NCI-H187 treated with DMSO at 0.1 percent for 48 hours (cell line): ENCODE measurements at regions not wholly inside any gene's neighbourhood (a gene's known extent, or its start where the extent isn't known, plus 50 kb on each side); places are given as distances from the start of the nearest gene placed in this dataset.

Source experiments
- DNase-seq: peaks from one replicate; lab custom pipeline; 2025; lab: John Stamatoyannopoulos, UW

DNA sequence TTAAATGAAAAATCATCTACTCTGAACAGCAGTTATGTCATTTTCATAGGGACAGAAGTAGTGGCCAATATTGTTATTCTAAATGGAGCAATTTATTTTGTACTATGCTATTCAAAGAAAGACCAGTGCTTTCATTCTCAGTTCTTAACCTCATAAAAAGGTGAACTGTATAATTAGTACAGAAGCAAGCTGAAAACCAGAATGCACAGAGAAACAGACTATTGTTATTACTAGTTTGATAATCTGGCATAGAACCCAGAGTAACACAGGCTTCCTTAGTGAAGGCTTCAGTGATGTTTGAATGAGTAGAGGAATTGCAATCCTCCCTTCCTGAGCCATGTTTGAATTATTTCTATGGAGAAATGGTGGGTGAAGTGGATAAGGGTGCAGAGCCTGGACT, 131.6 kb upstream of the LRRC7 start:
- no peak for DNase-seq

GRCh38 chr1:69438056-69438795, 129.5 kb upstream of the LRRC7 start:
- no peak for DNase-seq

DNA sequence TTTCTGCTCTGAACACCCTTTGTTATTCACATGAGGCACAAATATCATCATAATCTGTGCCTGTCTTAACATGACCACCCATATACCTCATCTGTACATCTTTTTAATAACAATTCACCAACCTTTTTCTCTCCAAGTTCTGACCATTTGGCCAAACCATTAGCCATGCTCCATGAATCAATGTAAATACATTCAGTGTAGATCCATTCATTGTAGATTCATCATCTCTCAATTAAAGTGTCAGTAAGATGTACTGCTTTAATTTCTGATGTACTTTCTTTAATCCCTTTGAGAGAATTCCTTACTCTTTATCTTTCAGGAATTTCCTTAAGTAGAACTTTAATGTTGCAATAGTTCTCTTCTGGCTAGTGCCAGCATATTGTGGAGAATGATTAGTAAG, 126.2 kb upstream of the LRRC7 start:
- DNase-seq = no peak

- DNase-seq = no peak
Observed at GRCh38 chr1:69451196-69451595, 116.5 kb upstream of the LRRC7 start.

DNA sequence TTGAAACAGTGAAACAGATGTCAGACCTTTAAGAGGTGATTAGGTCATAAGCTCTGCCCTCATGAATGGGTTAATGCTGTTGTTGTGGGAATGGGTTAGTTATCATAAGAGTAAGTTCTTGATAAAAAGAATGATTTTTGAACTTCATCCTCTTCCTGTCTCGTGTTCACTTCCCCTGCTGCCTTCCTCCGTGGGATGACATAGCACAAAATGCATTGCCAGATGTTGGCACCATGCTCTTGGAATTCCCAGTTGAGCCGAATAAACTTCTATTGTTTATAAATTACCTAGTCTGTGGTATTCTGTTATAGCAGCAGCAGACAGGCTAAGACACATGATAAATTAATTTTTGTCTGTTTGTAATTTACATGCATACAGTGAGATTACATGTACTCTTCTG, 112.0 kb upstream of the LRRC7 start:
- no peak for DNase-seq

GRCh38 chr1:69459244-69459643, 108.5 kb upstream of the LRRC7 start:
- DNase-seq = no peak

DNA sequence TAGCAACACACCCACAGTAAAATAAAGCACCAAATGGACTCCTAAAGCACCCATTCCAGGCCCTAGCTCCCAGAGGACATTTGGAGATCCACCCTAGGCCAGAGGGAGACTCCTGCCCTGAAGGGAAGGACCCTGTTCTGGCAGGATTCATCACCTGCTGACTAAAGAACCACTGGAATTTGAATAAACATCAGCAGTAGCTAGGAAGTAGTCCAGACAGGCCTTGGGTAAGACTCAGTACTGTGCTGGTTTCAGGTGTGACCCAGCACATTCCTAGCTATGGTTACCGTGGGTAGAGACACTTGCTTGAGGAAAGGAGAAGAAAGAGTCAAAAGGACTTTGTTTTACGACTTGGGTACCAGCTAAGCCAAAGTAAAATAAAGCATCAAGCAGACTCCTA, 92.7 kb upstream of the LRRC7 start:
- DNase-seq = no peak

GRCh38 chr1:69479734-69480133, 88.0 kb upstream of the LRRC7 start:
- DNase-seq = no peak

GRCh38 chr1:69483246-69483645, 84.5 kb upstream of the LRRC7 start:
- no peak for DNase-seq

GRCh38 chr1:69485616-69486015, 82.1 kb upstream of the LRRC7 start:
- DNase-seq = no peak

DNA sequence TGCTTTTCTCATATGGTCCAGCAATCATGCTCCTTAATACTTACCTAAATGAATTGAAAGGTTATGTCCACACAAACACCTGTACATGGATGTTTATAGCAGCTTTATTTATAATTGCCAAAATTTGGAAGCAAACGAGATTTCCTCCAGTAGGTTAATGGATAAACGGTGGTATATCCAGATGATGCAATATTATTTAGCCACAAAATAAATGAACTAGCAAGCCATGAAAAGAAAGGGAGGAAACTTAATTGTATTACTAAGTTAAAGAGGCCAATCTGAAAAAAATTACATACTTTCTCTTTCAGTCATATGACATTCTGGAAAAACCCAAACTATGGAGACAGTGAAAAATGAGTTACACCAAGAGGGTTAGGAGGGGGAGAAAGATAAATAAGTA, 76.3 kb upstream of the LRRC7 start:
- DNase-seq = no peak

DNA sequence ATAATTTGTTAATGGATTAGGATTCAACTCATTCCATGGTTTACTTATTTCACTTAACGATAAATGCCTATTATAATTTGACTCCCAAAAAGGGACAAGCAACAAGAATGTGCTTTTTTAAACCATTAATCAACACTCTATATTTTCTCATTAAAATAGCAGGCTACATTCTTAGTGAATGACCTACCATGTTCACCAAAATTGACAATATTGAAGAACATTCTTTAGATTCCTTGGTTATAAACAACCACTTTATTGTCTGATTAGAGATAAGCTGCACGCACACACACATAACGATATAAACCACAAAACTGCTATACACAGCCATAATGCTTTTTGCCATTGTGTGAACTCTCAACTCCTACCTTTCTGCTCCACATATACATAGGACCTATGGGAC, 75.4 kb upstream of the LRRC7 start:
- no peak for DNase-seq

DNA sequence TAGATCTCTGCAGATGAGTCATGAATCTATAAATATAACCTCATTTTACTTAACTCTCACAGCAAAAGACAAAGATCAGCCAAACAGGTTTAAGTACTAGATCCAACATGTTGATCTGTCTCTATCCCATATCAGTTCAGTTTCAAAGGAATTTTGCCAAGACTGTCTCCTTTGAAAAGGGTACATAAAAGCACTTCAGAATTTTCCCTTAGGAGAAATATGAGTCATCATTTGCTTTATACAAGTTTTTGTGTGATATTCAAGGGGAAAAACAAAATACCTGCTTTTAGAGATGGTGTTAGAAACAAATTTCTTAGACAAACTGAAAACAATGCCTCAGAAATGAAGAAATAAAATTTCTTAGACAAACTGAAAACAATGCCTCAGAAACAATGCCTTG, 73.5 kb upstream of the LRRC7 start:
- DNase-seq = no peak

DNA sequence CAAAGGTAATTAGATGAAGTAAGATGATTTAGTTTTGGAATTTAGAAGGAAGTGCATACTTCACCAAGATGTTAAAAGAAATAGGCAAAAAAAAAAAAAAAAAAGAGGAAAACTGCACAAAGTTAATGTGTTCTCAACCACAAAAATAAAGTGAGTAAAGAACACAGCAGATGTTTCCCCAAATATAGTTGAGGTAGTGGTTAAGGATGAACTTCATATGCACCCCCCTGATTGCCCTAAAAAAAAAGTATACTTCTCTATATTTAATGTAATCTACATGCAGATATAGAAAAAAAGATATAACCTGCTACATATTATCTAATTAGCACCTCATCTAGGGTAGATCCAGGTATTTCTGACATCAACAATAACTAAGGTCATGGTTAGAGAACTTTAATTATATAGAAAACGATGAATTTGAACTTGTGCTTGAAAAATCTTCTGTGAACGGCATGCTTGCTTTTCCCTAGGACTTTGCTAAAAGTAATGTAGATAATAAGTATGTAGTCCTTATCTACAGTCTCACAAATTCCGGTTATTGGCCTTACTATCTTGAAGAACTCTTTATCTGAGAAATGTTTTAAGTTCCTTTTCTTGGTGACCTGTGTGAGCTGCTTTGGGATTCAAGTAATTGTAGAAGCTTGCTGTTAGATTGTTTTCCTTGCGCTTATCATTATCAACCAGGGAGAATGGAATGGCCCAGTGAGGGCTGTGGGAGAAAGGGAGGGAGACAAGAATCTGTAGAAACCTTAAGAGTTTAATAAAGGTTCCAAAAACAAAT, 70.1 kb upstream of the LRRC7 start:
- DNase-seq = no peak

GRCh38 chr1:69498711-69499110, 69.0 kb upstream of the LRRC7 start:
- no peak for DNase-seq

DNA sequence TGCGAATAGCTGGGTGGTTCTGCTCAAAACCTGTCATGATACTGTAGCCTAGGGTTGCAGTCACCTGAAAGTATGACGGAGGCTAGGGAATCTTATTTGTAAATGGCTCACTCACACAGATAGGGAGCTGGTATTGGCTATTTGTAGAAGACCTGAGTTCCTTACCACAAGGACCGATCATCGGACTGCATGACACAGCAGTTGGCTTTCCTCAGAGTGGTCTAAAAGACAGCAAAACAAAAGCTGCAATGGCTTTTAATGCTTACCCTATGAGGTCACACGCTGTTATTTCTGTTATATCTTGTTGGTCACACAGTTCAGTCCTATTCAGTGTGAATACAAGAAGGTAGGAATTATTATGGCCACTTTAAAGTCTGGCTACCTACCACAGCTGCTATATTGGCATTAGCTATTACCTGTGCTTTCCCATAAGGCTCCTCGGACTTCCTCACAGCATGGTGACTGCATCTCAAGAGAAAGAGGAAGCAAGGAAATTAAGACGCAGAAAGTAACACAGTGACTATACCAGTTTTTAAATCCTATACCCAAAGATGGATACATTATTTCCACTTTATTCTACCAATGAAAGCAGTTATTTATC, 68.4 kb upstream of the LRRC7 start:
- DNase-seq = no peak

DNA sequence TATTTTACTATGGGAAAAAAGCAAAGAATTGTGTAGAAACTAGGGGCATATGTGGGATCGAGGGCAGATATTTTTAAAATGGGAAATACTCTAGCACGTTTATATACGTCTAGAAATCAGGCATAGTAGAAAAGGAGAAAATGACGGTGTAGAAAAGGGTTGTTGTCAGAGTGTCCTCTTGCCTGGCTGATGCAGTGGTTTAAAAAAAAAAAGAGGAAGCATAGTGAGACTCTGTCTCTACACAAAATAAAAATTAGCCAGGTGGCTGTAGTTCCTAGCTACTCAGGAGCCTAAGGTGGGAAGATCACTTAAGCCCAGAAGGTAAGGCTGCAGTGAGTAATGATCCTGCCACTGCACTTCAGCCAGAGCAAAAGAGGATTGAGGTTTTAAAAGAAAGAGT, 64.7 kb upstream of the LRRC7 start:
- no peak for DNase-seq

GRCh38 chr1:69504730-69505252, 62.9 kb upstream of the LRRC7 start:
- no peak for DNase-seq

- no peak for DNase-seq
Observed at GRCh38 chr1:69506311-69506710, 61.4 kb upstream of the LRRC7 start.

GRCh38 chr1:69506721-69507120, 61.0 kb upstream of the LRRC7 start:
- DNase-seq = no peak

DNA sequence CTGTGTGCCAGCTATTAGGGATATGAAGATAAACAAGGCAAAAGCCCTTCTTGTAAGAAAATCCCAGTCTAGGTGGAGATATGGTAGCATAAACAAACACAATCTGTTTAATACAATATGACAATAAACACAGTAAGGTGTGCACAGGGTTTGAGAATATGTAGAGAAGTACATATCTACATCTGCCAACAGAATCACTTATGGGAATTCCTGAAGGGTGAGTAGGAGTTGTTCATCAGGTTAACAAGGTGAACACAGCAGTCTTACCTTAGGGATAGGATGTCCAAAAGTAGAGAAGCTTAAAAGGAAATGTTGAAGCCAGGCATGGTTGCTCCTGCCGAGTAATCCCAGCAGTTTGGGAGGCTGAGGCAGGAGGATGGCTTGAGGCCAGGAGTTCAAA, 57.7 kb upstream of the LRRC7 start:
- DNase-seq = no peak

- no peak for DNase-seq
Observed at GRCh38 chr1:69511426-69512192, 56.1 kb upstream of the LRRC7 start.
